Calu3 (cell line): ENCODE measurements at regions not wholly inside any gene's neighbourhood (a gene's known extent, or its start where the extent isn't known, plus 50 kb on each side); places are given as distances from the start of the nearest gene placed in this dataset.

Experiments
- BruUV-seq: library from RNA; stranded (reverse); fragments of 400-500 nt; replicated peaks from 2 replicates; lab custom pipeline; 2021; lab: Mats Ljungman, UMichigan
- CTCF ChIA-PET: fragments of 300-600 bp; sonication (Branson Sonifier 250); formaldehyde crosslinking; loops from one replicate; lab custom pipeline; 2022; ENCODE audit warnings: antibody characterized with exemption; lab: Charles Lee
- DNase-seq: peaks from one replicate; pipeline ENCODE4 v3.0.0; 2022
- H3K27ac Mint-ChIP-seq: one replicate; pipeline ENCODE4 v1.8.0; 2022; ENCODE audit warnings: mixed read lengths; ENCODE audit not compliant: unreplicated experiment
- H3K27me3 Mint-ChIP-seq: one replicate; pipeline ENCODE4 v1.8.0; 2022; ENCODE audit warnings: mixed read lengths; ENCODE audit not compliant: unreplicated experiment
- H3K36me3 Mint-ChIP-seq: one replicate; pipeline ENCODE4 v1.8.0; 2022; ENCODE audit warnings: mild to moderate bottlenecking, moderate library complexity, mixed read lengths; ENCODE audit not compliant: insufficient read depth, unreplicated experiment
- H3K4me1 Mint-ChIP-seq: one replicate; pipeline ENCODE4 v1.8.0; 2022; ENCODE audit warnings: mild to moderate bottlenecking, low read depth, mixed read lengths; ENCODE audit not compliant: unreplicated experiment
- H3K4me3 Mint-ChIP-seq: one replicate; pipeline ENCODE4 v1.8.0; 2022; ENCODE audit warnings: mild to moderate bottlenecking, low read depth, moderate library complexity, mixed read lengths; ENCODE audit not compliant: unreplicated experiment
- H3K9me3 Mint-ChIP-seq: one replicate; pipeline ENCODE4 v1.8.0; 2022; ENCODE audit warnings: low read depth, mixed read lengths; ENCODE audit not compliant: unreplicated experiment
- CTCF ChIP-seq: fragments of 200-600 bp; IDR thresholded peaks from one replicate; pipeline ENCODE4 v1.8.0; 2022; ENCODE audit warnings: antibody characterized with exemption; ENCODE audit not compliant: unreplicated experiment
- intact Hi-C: fragments of 100-400 bp; cut with micrococcal nuclease; formaldehyde crosslinking; loops from one replicate; pipeline ENCODE4 v1.10.0; 2022; ENCODE audit not compliant: unreplicated experiment

GRCh38 chr3:159632128-159632527 lies 356.5 kb upstream of the IL12A start:
- intact Hi-C loops, result no loop called here
- no peak overlapping the region for H3K27ac Mint-ChIP-seq
- no peaks in the 10 kb centered on the region for H3K27me3 Mint-ChIP-seq
- H3K4me3 Mint-ChIP-seq, result no peak overlapping the region
- H3K4me1 Mint-ChIP-seq, result peaks cover 41% of the 10 kb centered on the region
- CTCF ChIA-PET, result interaction anchor here (0.6 kb wide), 1 partner anchor 29 kb away, joined by 3 read pairs; no protein-coding TSS in a partner anchor
- BruUV-seq, result no TSS peak
- TF ChIP-seq CTCF, result no peak
- H3K9me3 Mint-ChIP-seq, result no peaks in the 10 kb centered on the region
- H3K36me3 Mint-ChIP-seq, result peaks cover 2% of the 10 kb centered on the region
- no peak for DNase-seq

GRCh38 chr3:159632851-159633250 lies 355.8 kb upstream of the IL12A start:
- H3K4me3 Mint-ChIP-seq, result no peak overlapping the region
- CTCF ChIA-PET, result interaction anchor here (0.6 kb wide), 2 partner anchors 28 to 99 kb away, joined by 3 to 4 read pairs; no protein-coding TSS in a partner anchor
- TF ChIP-seq CTCF, result no peak
- H3K9me3 Mint-ChIP-seq, result no peaks in the 10 kb centered on the region
- no peak overlapping the region for H3K27ac Mint-ChIP-seq
- no TSS peak for BruUV-seq
- H3K27me3 Mint-ChIP-seq, result no peaks in the 10 kb centered on the region
- H3K36me3 Mint-ChIP-seq, result peaks cover 5% of the 10 kb centered on the region
- peaks cover 48% of the 10 kb centered on the region for H3K4me1 Mint-ChIP-seq
- no peak for DNase-seq
- intact Hi-C loops, result no loop called here

- TF ChIP-seq CTCF, result no peak
- intact Hi-C loops, result no loop called here
- H3K27ac Mint-ChIP-seq, result no peak overlapping the region
- H3K36me3 Mint-ChIP-seq, result peaks cover 5% of the 10 kb centered on the region
- H3K9me3 Mint-ChIP-seq, result no peaks in the 10 kb centered on the region
- H3K4me3 Mint-ChIP-seq, result no peak overlapping the region
- peaks cover 54% of the 10 kb centered on the region for H3K4me1 Mint-ChIP-seq
- CTCF ChIA-PET, result interaction anchor here (0.9 to 1.5 kb wide), 3 partner anchors 9 to 12 kb away, joined by 3 read pairs; no protein-coding TSS in a partner anchor
- no peaks in the 10 kb centered on the region for H3K27me3 Mint-ChIP-seq
- no peak for DNase-seq
- no TSS peak for BruUV-seq
These were observed 354.2 kb upstream of the IL12A start for GRCh38 chr3:159634483-159634882.

- intact Hi-C loops, result loop anchor here (5.0 kb wide), 2 partner anchors 97 to 127 kb away; no protein-coding TSS in a partner anchor
- Mint-ChIP-seq H3K4me3 (no peak overlapping the region), H3K4me1 (peaks cover 54% of the 10 kb centered on the region)
These were observed 353.5 kb upstream of the IL12A start for GRCh38 chr3:159635047-159635641.

More at GRCh38 chr3:159635047-159635641, 353.5 kb upstream of the IL12A start:
- no TSS peak for BruUV-seq
- Mint-ChIP-seq H3K27me3 (no peaks in the 10 kb centered on the region), H3K27ac (no peak overlapping the region), H3K9me3 (no peaks in the 10 kb centered on the region), H3K36me3 (peaks cover 5% of the 10 kb centered on the region)
- DNase-seq, result peak; percentile 39
- CTCF ChIA-PET, result interaction anchor here (0.9 to 1.5 kb wide), 3 partner anchors 9 to 11 kb away, joined by 3 read pairs; no protein-coding TSS in a partner anchor
- no peak for TF ChIP-seq CTCF
